Stimulated activated naive CD4-positive, alpha-beta T cell (primary cell): ENCODE measurements at regions not wholly inside any gene's neighbourhood (a gene's known extent, or its start where the extent isn't known, plus 50 kb on each side); places are given as distances from the start of the nearest gene placed in this dataset.
"Not testable (repeated sequence)": the region's sequence is repeated elsewhere in the genome, so short reads cannot be mapped to it uniquely, and the experiment has no call there.

ENCODE experiments used
- DNase-seq, 6 experiments: peaks; one replicate each; lab custom pipeline; 2025; lab: John Stamatoyannopoulos, UW

GRCh38 chr9:73054091-73054490 is 97.6 kb upstream of the ANXA1 start:
- no peak for DNase-seq

- no peak for DNase-seq
Observed at GRCh38 chr9:73053543-73053942, 98.1 kb upstream of the ANXA1 start.

GRCh38 chr9:73050887-73051550 is 98.2 kb upstream of the ALDH1A1 start:
- DNase-seq: no peak

- no peak for DNase-seq
Observed at GRCh38 chr9:73050065-73050816, 97.4 kb upstream of the ALDH1A1 start.

- DNase-seq: no peak
Observed at GRCh38 chr9:73049280-73049679, 96.4 kb upstream of the ALDH1A1 start.

- DNase-seq: no peak
Observed at GRCh38 chr9:73046769-73047168, 93.9 kb upstream of the ALDH1A1 start.

- DNase-seq: not testable (repeated sequence)
Observed at GRCh38 chr9:73044776-73045175, 91.9 kb upstream of the ALDH1A1 start.

GRCh38 chr9:73042155-73042554 is 89.3 kb upstream of the ALDH1A1 start:
- DNase-seq: no peak

- no peak for DNase-seq
Observed at GRCh38 chr9:73039271-73040263, 86.7 kb upstream of the ALDH1A1 start.

GRCh38 chr9:73038613-73039012 is 85.8 kb upstream of the ALDH1A1 start:
- no peak for DNase-seq

GRCh38 chr9:73038089-73038509 is 85.2 kb upstream of the ALDH1A1 start:
- no peak for DNase-seq

GRCh38 chr9:73037613-73038012 is 84.8 kb upstream of the ALDH1A1 start:
- no peak for DNase-seq

GRCh38 chr9:73034962-73035361 is 82.1 kb upstream of the ALDH1A1 start:
- DNase-seq: no peak

GRCh38 chr9:73031350-73031749 is 78.5 kb upstream of the ALDH1A1 start:
- DNase-seq: no peak

- DNase-seq: no peak
Observed at GRCh38 chr9:73030370-73031030, 77.6 kb upstream of the ALDH1A1 start.

- DNase-seq: no peak
Observed at GRCh38 chr9:73029346-73029745, 76.5 kb upstream of the ALDH1A1 start.

GRCh38 chr9:73026375-73026774 is 73.5 kb upstream of the ALDH1A1 start:
- no peak for DNase-seq

- DNase-seq: no peak
Observed at GRCh38 chr9:73024601-73025034, 71.8 kb upstream of the ALDH1A1 start.

GRCh38 chr9:73023025-73023541 is 70.2 kb upstream of the ALDH1A1 start:
- peak in 2 of 6 experiments; percentile 12 to 25 for DNase-seq

GRCh38 chr9:73022353-73022752 is 69.5 kb upstream of the ALDH1A1 start:
- no peak for DNase-seq

- DNase-seq: no peak
Observed at GRCh38 chr9:73020877-73021276, 68.0 kb upstream of the ALDH1A1 start.

GRCh38 chr9:73014011-73014410 is 61.2 kb upstream of the ALDH1A1 start:
- no peak for DNase-seq
